ENCODE measurements at regions not wholly inside any gene's neighbourhood (a gene's known extent, or its start where the extent isn't known, plus 50 kb on each side); places are given as distances from the start of the nearest gene placed in this dataset.

DNA sequence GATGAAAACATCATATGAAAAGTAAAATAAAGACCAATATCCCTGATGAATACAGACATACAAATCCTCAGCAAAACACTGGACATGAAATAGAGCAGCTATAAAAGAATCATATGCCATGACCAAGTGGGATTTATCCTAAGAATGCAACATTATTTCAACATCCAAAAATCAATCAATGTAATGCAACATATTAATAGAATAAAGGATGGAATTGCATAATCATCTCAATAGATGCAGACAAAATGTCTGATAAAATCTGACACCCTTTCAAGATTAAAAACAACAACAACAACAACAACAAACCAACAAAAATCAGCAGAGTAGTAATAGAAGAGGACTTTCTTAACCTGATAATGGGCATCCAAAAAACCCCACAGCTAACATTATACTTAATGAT, 63.8 kb upstream of the IL1R1 start:
- no peak for DNase-seq

DNA sequence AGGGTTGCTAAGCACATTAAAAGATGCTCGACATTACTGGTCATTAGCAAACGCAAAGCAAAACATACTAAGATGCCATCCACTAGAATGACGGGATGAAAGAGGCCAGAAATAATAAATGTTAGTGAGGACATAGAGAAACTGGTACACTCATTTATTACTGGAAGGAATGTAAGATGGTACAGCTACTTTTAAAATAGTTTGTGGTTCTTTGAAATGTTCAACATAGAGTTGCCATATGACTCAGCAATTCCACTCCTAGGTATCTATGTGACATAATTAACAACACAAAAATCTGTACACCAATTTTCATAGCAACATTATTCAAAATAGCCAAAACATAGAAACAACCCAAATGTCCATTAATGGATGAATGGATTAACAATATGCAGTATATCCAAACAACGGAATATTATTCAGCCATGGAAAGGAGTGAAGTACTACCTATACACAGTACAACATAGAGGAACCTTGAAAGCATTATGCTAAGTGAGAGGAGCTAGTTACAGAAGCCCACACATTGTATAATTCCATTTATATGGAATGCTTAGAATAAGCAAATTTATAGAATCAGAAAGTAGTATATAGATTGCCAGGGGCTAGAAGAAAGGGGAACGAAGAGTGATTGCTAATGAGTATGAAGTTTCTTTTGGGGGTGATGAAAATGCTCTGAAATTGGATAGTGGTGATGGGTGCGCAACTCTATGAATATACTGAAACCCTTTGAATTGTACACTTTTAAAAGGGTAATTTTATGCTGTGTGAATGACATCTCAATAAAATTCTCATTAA, 61.9 kb upstream of the IL1R1 start:
- DNase-seq: no peak

DNA sequence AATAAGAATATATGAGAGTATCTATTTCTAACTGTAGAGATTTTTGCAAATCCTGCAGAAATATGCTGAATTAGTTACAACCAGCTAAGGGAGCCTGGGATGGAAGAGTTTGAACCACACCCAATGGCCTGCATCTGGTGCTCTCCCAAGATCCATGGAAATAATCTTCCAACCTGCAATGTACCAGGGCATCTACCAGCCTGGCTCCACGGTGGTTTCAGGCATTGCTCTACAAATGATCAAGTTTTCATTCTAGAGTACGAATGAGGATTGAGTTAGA, 61.4 kb upstream of the IL1R1 start:
- DNase-seq: no peak

DNA sequence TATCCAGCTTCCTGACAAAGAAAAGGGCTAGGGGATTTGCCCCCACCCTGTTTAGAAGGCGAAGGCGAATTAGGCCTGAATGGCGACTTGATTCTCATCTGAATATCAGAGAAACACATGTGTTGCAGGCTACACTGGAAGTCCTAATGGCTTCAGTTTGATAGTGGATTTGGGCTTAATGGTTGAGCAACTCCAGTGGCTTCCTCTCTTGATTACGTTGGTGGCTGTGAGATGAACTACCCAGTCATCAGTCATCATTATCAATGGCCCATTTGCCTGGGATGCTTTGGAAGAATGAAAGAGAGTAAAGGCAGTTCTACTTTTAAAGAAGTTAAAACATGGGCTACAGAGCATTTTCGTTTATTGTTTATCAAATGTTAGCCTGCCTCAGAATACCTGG, 60.9 kb upstream of the IL1R1 start:
- DNase-seq: no peak

DNA sequence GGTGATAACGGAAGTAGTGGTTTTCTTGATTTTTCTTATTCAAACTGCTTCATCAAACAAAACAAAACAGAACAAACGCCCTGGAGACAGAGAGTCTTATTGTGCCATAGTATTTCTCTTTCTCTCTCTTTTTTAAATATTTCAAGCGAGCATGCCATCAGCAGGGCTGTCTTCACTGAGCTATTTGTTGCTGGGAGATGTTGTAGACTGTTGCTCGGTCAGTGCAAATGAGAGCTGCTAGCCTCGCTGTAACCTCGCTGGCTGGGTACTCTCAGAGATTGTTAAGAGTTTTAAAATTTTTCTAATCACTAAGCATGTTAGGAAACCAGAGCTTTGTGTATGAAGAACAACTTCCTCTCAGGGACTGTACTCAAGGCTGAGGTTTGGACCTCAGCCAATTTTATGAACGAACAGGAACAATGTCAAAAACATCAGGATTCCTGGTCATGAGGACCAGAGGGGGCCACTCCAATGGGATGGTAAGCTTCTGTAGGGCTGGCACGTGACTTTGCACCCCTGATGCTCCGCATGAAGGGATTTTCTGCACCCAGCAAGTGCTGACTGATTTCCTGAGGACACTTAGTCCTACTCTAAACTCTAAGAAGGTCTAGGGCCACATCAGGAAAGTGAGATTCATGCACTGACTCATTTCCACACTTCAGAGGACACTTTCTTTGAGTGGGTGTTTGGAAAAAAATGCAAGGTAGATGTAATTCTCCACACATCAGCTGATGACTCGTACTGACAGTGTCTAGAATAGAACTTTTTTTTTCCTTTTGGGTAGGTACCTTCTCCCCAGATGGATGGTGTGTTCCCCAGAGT, 59.8 kb upstream of the IL1R1 start:
- DNase-seq: peak; percentile 66

DNA sequence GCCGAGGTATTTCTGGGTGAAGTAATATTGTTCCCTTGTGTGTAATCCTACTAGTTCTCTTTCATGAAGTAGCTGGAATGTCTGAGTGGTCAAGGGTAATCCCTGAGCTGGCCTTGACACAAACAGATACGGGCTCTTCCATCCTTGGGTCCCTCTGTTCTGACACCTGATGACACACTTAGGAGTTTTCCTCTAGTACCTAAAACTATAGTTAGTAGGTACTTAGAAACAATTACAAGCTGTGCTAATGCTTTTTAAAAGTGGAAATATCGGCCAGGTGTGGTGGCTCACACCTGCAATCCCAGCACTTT, 59.2 kb upstream of the IL1R1 start:
- no peak for DNase-seq

DNA sequence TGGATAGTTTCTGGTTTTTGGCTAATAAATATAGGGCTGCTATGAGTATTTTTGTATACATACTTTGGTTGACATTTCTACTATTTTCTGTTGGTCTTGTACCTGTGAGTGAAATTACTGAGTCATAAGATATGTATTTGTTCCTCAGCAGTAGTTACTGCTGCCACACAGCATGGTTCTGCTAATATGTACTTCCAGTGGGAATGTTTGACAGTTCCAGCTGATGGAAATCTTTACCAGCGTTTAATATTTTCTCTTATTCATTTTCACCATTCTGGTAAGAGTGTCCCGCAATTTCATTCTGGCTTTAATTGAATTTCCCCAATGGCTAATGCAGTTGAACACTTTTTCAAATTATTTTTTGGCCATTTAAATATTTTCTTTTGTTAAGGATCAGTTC, 57.9 kb upstream of the IL1R1 start:
- DNase-seq: no peak

DNA sequence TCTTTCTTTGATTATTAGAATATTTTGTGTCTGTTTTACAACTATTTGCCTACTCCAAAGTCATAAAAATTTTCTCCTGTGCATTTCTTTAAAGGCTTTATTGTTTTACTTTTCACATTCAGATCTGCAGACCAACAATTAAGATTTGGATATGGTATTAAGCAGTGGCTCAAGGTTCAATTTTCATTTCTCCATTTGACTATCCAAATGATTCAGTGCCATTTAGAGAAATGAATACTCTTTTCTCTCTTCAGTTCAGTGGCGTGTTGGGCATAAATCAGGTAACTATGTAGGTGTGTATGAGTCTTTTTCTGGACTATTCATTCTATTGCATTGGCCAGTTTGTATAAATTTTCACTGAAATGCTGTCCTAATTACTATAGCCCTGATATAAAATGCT, 57.3 kb upstream of the IL1R1 start:
- no peak for DNase-seq

DNA sequence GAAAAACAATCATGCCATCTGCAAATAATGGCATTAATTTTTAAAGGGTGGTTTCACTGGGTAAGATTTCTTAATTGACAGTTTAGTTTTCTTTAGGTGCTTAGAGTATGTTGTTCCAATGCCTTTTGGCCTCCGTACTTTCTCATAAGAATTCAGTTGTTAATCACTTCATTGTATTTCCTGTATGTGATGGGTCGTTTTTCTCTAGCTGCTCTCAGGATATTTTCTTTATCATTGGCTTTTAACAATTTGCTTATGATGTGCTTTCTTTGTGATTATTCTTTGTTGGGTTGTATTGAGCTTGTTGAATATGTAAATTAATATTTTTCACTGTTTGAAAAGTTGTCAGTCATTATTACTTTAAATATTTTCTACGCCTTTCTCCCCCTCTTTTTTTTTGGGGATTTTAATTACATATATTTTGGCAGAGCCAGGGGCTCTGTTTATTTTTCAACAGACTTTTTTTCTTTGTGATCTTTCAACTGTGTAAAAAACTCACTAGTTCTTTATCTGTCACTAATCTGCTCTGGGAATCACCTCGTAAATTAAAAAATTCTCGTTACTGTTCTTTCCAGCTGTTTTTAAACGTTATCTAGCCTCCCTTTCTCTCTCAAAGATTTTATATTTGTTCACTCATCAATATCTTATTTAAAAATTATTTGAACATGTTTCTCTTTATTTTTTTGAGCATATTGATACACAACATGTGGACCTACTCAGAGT, 56.2 kb upstream of the IL1R1 start:
- DNase-seq: no peak

DNA sequence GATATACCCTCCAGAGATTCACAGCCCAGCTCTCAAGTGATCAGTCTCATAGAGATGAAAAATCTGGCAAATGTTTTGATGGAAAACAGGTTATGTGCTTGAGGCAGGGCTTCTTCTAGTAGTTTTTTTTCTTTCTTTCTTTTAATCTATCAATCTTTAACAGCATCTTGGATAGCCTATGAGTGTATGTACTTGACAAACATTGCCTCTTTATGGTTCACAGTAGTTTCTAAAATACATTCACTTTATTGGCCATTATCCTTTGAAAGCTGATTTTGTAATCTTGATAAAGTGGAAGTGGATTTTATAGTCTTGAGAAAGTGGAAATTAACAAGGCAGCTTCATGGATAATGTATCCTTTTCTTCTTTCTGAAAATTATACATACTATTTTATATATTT, 51.4 kb upstream of the IL1R1 start:
- no peak for DNase-seq

DNA sequence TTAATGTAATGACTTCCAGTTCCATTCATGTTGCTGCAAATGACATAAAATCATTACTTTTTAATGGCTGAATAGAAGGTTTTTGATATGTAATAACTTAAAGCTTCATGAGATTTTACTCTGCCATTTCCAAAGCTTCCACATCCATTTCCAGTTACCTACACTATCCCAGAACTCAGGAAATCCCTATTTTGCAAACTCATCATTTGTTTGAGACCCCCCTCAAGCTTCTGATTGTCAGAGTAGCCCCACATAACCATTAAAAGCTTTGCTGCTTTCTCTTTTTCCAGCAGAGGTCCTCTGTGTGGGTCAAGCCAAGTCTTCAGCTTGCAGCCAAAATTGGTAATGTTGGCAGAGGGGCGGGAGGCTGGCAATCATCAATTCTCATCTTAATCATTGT, 50.6 kb upstream of the IL1R1 start:
- no peak for DNase-seq

DNA sequence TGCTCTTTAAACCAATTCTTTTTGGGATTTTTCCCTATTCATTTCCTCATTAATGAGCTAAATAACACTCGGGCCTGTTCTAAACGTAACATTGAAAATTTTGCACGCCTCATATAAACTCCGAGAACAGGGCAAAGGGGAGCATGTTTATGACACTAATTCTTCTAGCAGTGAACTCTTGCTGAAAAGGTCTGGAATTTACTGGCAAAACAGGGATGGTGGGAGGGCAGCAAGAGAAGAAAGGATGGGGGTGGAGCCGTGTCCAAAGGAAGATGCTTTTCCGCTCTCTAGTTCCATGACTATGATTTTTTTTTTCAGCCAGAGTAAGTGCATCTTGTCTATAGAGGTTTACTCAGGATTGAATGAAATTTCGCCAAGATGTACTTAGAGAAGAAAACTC, 50.0 kb upstream of the IL1R1 start:
- no peak for DNase-seq

Data from EL (cell line).